ENCODE measurements at regions not wholly inside any gene's neighbourhood (a gene's known extent, or its start where the extent isn't known, plus 50 kb on each side); places are given as distances from the start of the nearest gene placed in this dataset.
A peak's percentile ranks its signal among the peaks of the same experiment; 100 is the strongest.

GRCh38 chr6:15945593-15946159, 183.2 kb upstream of the MYLIP start:
- peak; percentile 83 for DNase-seq (ENCODE audit: low read depth)
- H3K27me3 ChIP-seq (ENCODE audit: control insufficient read depth, insufficient read depth, low read length): no peaks in the 10 kb centered on the region

GRCh38 chr6:15943423-15943822, 185.5 kb upstream of the MYLIP start:
- FAIRE-seq (no peak), DNase-seq (ENCODE audit: low read depth) (no peak)
- H3K36me3 ChIP-seq (ENCODE audit: control insufficient read depth, insufficient read depth, low read length): no peaks in the 10 kb centered on the region
- no peak overlapping the region for H3K4me3 ChIP-seq (ENCODE audit: low read depth, low read length)
- H3K27me3 ChIP-seq (ENCODE audit: control insufficient read depth, insufficient read depth, low read length): no peaks in the 10 kb centered on the region
- TF ChIP-seq CTCF (IDR thresholded peaks at IDR 0.05; ENCODE audit: insufficient read depth, low read length, severe bottlenecking): no peak

More at GRCh38 chr6:15945593-15946159, 183.2 kb upstream of the MYLIP start:
- no peaks in the 10 kb centered on the region for H3K36me3 ChIP-seq (ENCODE audit: control insufficient read depth, insufficient read depth, low read length)
- no peak for TF ChIP-seq CTCF (IDR thresholded peaks at IDR 0.05; ENCODE audit: insufficient read depth, low read length, severe bottlenecking)
- FAIRE-seq: no peak
- no peak overlapping the region for H3K4me3 ChIP-seq (ENCODE audit: low read depth, low read length)

GRCh38 chr6:15941168-15941567, 187.7 kb upstream of the MYLIP start:
- TF ChIP-seq CTCF (IDR thresholded peaks at IDR 0.05; ENCODE audit: insufficient read depth, low read length, severe bottlenecking): no peak
- Histone ChIP-seq H3K4me3 (ENCODE audit: low read depth, low read length) (no peak overlapping the region), H3K36me3 (ENCODE audit: control insufficient read depth, insufficient read depth, low read length) (no peaks in the 10 kb centered on the region), H3K27me3 (ENCODE audit: control insufficient read depth, insufficient read depth, low read length) (no peaks in the 10 kb centered on the region)
- no peak for FAIRE-seq
- no peak for DNase-seq (ENCODE audit: low read depth)

GRCh38 chr6:15938107-15938506, 190.8 kb upstream of the MYLIP start:
- TF ChIP-seq CTCF (IDR thresholded peaks at IDR 0.05; ENCODE audit: insufficient read depth, low read length, severe bottlenecking): no peak
- no peak for FAIRE-seq
- no peak overlapping the region for H3K4me3 ChIP-seq (ENCODE audit: low read depth, low read length)
- no peaks in the 10 kb centered on the region for H3K36me3 ChIP-seq (ENCODE audit: control insufficient read depth, insufficient read depth, low read length)
- no peaks in the 10 kb centered on the region for H3K27me3 ChIP-seq (ENCODE audit: control insufficient read depth, insufficient read depth, low read length)
- DNase-seq (ENCODE audit: low read depth): no peak

- FAIRE-seq (no peak), DNase-seq (ENCODE audit: low read depth) (no peak)
- Histone ChIP-seq H3K27me3 (ENCODE audit: control insufficient read depth, insufficient read depth, low read length) (no peaks in the 10 kb centered on the region), H3K36me3 (ENCODE audit: control insufficient read depth, insufficient read depth, low read length) (no peaks in the 10 kb centered on the region), H3K4me3 (ENCODE audit: low read depth, low read length) (no peak overlapping the region)
- TF ChIP-seq CTCF (IDR thresholded peaks at IDR 0.05; ENCODE audit: insufficient read depth, low read length, severe bottlenecking): no peak
These were observed 191.3 kb upstream of the MYLIP start for GRCh38 chr6:15937602-15938001.

- TF ChIP-seq CTCF (IDR thresholded peaks at IDR 0.05; ENCODE audit: insufficient read depth, low read length, severe bottlenecking): no peak
- no peaks in the 10 kb centered on the region for H3K36me3 ChIP-seq (ENCODE audit: control insufficient read depth, insufficient read depth, low read length)
- no peaks in the 10 kb centered on the region for H3K27me3 ChIP-seq (ENCODE audit: control insufficient read depth, insufficient read depth, low read length)
- DNase-seq (ENCODE audit: low read depth) (no peak), FAIRE-seq (no peak)
- no peak overlapping the region for H3K4me3 ChIP-seq (ENCODE audit: low read depth, low read length)
These were observed 192.4 kb upstream of the MYLIP start for GRCh38 chr6:15936503-15936902.

Measured in bronchial epithelial cell (primary cell).